Vagina (tissue), 2 donors: ENCODE measurements at regions not wholly inside any gene's neighbourhood (a gene's known extent, or its start where the extent isn't known, plus 50 kb on each side); places are given as distances from the start of the nearest gene placed in this dataset.
"Not testable (repeated sequence)": the region's sequence is repeated elsewhere in the genome, so short reads cannot be mapped to it uniquely, and the experiment has no call there.

Source experiments
- DNase-seq, 2 donors: peaks; one replicate each; pipeline ENCODE4 v3.0.0-alpha.2; 2017; ENCODE audit errors: extremely low spot score in 2 of 2
- H3K27ac ChIP-seq: fragments of 200-600 bp; sonication (generic); one replicate; pipeline ENCODE4 v1.5.1; 2019
- H3K27me3 ChIP-seq: fragments of 200-600 bp; sonication (generic); one replicate; pipeline ENCODE4 v1.5.1; 2019
- H3K36me3 ChIP-seq, 2 donors: fragments of 200-600 bp; sonication (generic); one replicate each; pipeline ENCODE4 v1.5.1; 2017 to 2019
- H3K4me1 ChIP-seq: fragments of 200-600 bp; sonication (generic); one replicate; pipeline ENCODE4 v1.5.1; 2019
- H3K4me3 ChIP-seq, 2 donors: fragments of 200-600 bp; sonication (generic); 1 replicate in 1 of 2; 2 replicates in 1 of 2; pipeline ENCODE4 v1.5.1; 2016 to 2019
- H3K9me3 ChIP-seq: fragments of 200-600 bp; sonication (generic); one replicate; pipeline ENCODE4 v1.5.1; 2019
- CTCF ChIP-seq, 3 experiments: fragments of 450-650 bp in 2 of 3; fragments of 200-600 bp in 1 of 3; sonication (generic) in 1 of 3; IDR thresholded peaks; one replicate each; pipeline ENCODE4 v1.5.1; 2017 to 2019; ENCODE audit warnings: antibody characterized with exemption in 3 of 3, mild to moderate bottlenecking in 2 of 3, moderate library complexity in 2 of 3
- POLR2A ChIP-seq, 2 donors: fragments of 450-650 bp; IDR thresholded peaks; one replicate each; pipeline ENCODE4 v1.6.1; 2017; ENCODE audit warnings: antibody characterized with exemption in 2 of 2, mild to moderate bottlenecking in 2 of 2, moderate library complexity in 2 of 2
- POLR2AphosphoS5 ChIP-seq, 2 donors: sonication (generic); formaldehyde crosslinking; IDR thresholded peaks; one replicate each; pipeline ENCODE4 v1.9.0; 2017; ENCODE audit warnings: antibody characterized with exemption in 2 of 2, mild to moderate bottlenecking in 2 of 2, low read depth in 1 of 2; ENCODE audit not compliant: insufficient read depth in 1 of 2
- intact Hi-C: fragments of 100-400 bp; cut with DNase I; formaldehyde crosslinking; loops from one replicate; pipeline ENCODE4 v1.15.1; 2023

- Histone ChIP-seq H3K27ac (no peak overlapping the region), H3K27me3 (no peaks in the 10 kb centered on the region), H3K9me3 (no peaks in the 10 kb centered on the region), H3K36me3 (no peaks in the 10 kb centered on the region), H3K4me3 (no peak overlapping the region), H3K4me1 (no peaks in the 10 kb centered on the region)
- DNase-seq, result no peak
- intact Hi-C loops, result no loop called here
- no peak for TF ChIP-seq POLR2AphosphoS5 (IDR thresholded peaks at IDR 0.05; ENCODE audit: insufficient read depth in 1 of 2, low read depth in 1 of 2)
- no peak for TF ChIP-seq CTCF (IDR thresholded peaks at IDR 0.05)
- no peak for TF ChIP-seq POLR2A (IDR thresholded peaks at IDR 0.05)
These were observed 78.9 kb upstream of the FOXK1 start for GRCh38 chr7:4602905-4603842.

- no peaks in the 10 kb centered on the region for H3K4me1 ChIP-seq
- intact Hi-C loops, result no loop called here
- no peak for TF ChIP-seq CTCF (IDR thresholded peaks at IDR 0.05)
- no peak for TF ChIP-seq POLR2A (IDR thresholded peaks at IDR 0.05)
- no peak for TF ChIP-seq POLR2AphosphoS5 (IDR thresholded peaks at IDR 0.05; ENCODE audit: insufficient read depth in 1 of 2, low read depth in 1 of 2)
- no peak overlapping the region for H3K27ac ChIP-seq
- H3K36me3 ChIP-seq, result no peaks in the 10 kb centered on the region
- H3K4me3 ChIP-seq, result no peak overlapping the region
- no peaks in the 10 kb centered on the region for H3K9me3 ChIP-seq
- no peaks in the 10 kb centered on the region for H3K27me3 ChIP-seq
- DNase-seq, result no peak
These were observed 78.3 kb upstream of the FOXK1 start for GRCh38 chr7:4603843-4604231.

- H3K27ac ChIP-seq, result no peak overlapping the region
These were observed 77.6 kb upstream of the FOXK1 start for GRCh38 chr7:4604456-4604940.

GRCh38 chr7:4606797-4607196 is 75.3 kb upstream of the FOXK1 start:
- Histone ChIP-seq H3K4me1 (no peaks in the 10 kb centered on the region), H3K27ac (no peak overlapping the region), H3K9me3 (no peaks in the 10 kb centered on the region), H3K36me3 (no peaks in the 10 kb centered on the region), H3K4me3 (no peak overlapping the region), H3K27me3 (no peaks in the 10 kb centered on the region)
- TF ChIP-seq POLR2A (IDR thresholded peaks at IDR 0.05) (no peak), POLR2AphosphoS5 (IDR thresholded peaks at IDR 0.05; ENCODE audit: insufficient read depth in 1 of 2, low read depth in 1 of 2) (no peak), CTCF (IDR thresholded peaks at IDR 0.05) (no peak)
- intact Hi-C loops, result no loop called here
- no peak for DNase-seq

More at GRCh38 chr7:4604456-4604940, 77.6 kb upstream of the FOXK1 start:
- Histone ChIP-seq H3K36me3 (no peaks in the 10 kb centered on the region), H3K4me3 (no peak overlapping the region), H3K4me1 (no peaks in the 10 kb centered on the region), H3K9me3 (no peaks in the 10 kb centered on the region), H3K27me3 (no peaks in the 10 kb centered on the region)
- DNase-seq, result no peak
- TF ChIP-seq POLR2AphosphoS5 (IDR thresholded peaks at IDR 0.05; ENCODE audit: insufficient read depth in 1 of 2, low read depth in 1 of 2), result no peak
- TF ChIP-seq CTCF (IDR thresholded peaks at IDR 0.05), result no peak
- TF ChIP-seq POLR2A (IDR thresholded peaks at IDR 0.05), result no peak
- intact Hi-C loops, result no loop called here

GRCh38 chr7:4607311-4607729 is 74.8 kb upstream of the FOXK1 start:
- no peaks in the 10 kb centered on the region for H3K4me1 ChIP-seq

GRCh38 chr7:4609576-4609975 is 72.5 kb upstream of the FOXK1 start:
- H3K27ac ChIP-seq, H3K9me3 ChIP-seq, H3K4me3 ChIP-seq, intact Hi-C loops, DNase-seq, H3K27me3 ChIP-seq, H3K36me3 ChIP-seq: not testable (repeated sequence)
- peaks cover 13% of the 10 kb centered on the region for H3K4me1 ChIP-seq

More at GRCh38 chr7:4607311-4607729, 74.8 kb upstream of the FOXK1 start:
- no peaks in the 10 kb centered on the region for H3K9me3 ChIP-seq
- intact Hi-C loops, result no loop called here
- no peak for DNase-seq
- no peaks in the 10 kb centered on the region for H3K27me3 ChIP-seq
- no peak for TF ChIP-seq POLR2A (IDR thresholded peaks at IDR 0.05)
- TF ChIP-seq POLR2AphosphoS5 (IDR thresholded peaks at IDR 0.05; ENCODE audit: insufficient read depth in 1 of 2, low read depth in 1 of 2), result no peak
- TF ChIP-seq CTCF (IDR thresholded peaks at IDR 0.05), result no peak
- no peaks in the 10 kb centered on the region for H3K36me3 ChIP-seq
- no peak overlapping the region for H3K4me3 ChIP-seq
- no peak overlapping the region for H3K27ac ChIP-seq
